HL-60 (cell line): ENCODE measurements at regions not wholly inside any gene's neighbourhood (a gene's known extent, or its start where the extent isn't known, plus 50 kb on each side); places are given as distances from the start of the nearest gene placed in this dataset.
"Not testable (repeated sequence)": the region's sequence is repeated elsewhere in the genome, so short reads cannot be mapped to it uniquely, and the experiment has no call there.

Experiments
- GABPA ChIP-seq: IDR thresholded peaks from 2 replicates; pipeline ENCODE4 v1.6.1; 2012; ENCODE audit warnings: low read depth
- POLR2AphosphoS5 ChIP-seq: IDR thresholded peaks from 2 replicates; pipeline ENCODE4 v1.6.1; 2012; ENCODE audit warnings: low read depth
- SPI1 ChIP-seq: IDR thresholded peaks from 2 replicates; pipeline ENCODE4 v1.6.1; 2012; ENCODE audit warnings: low read depth, mild to moderate bottlenecking, borderline replicate concordance
- TF ChIP-seq, protein P1 (sequence below): IDR thresholded peaks from one replicate; pipeline ENCODE4 v1.5.1; 2011; ENCODE audit warnings: low read length, control low read depth, inconsistent platforms; ENCODE audit not compliant: insufficient read depth
- TF ChIP-seq, protein P2 (sequence below): IDR thresholded peaks from 2 replicates; pipeline ENCODE4 v1.6.1; 2012; ENCODE audit warnings: low read depth; ENCODE audit not compliant: insufficient replicate concordance

DNA sequence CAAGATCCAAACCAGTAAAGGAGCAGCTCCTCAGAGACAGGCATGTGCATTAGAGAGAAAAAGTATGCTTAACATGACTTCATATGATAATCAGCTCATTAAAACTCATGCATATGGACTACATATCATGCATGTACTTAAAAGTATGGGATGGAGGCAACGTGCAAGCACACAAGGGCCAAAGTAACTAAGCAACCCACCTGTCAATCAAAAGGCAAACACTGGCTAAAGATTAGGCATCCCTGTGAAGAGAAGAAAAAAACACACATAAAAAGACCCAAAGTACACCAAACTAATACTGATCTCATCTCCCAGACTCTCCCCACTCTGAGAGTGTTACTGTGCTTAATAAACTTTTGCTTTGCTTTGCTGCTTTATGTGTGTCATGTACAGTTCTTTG is 61.2 kb downstream of the PPIAL4C start:
- TF ChIP-seq, protein P1, sequence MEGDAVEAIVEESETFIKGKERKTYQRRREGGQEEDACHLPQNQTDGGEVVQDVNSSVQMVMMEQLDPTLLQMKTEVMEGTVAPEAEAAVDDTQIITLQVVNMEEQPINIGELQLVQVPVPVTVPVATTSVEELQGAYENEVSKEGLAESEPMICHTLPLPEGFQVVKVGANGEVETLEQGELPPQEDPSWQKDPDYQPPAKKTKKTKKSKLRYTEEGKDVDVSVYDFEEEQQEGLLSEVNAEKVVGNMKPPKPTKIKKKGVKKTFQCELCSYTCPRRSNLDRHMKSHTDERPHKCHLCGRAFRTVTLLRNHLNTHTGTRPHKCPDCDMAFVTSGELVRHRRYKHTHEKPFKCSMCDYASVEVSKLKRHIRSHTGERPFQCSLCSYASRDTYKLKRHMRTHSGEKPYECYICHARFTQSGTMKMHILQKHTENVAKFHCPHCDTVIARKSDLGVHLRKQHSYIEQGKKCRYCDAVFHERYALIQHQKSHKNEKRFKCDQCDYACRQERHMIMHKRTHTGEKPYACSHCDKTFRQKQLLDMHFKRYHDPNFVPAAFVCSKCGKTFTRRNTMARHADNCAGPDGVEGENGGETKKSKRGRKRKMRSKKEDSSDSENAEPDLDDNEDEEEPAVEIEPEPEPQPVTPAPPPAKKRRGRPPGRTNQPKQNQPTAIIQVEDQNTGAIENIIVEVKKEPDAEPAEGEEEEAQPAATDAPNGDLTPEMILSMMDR = not testable (repeated sequence)
- TF ChIP-seq POLR2AphosphoS5, SPI1, GABPA: not testable (repeated sequence)
- TF ChIP-seq, protein P2, sequence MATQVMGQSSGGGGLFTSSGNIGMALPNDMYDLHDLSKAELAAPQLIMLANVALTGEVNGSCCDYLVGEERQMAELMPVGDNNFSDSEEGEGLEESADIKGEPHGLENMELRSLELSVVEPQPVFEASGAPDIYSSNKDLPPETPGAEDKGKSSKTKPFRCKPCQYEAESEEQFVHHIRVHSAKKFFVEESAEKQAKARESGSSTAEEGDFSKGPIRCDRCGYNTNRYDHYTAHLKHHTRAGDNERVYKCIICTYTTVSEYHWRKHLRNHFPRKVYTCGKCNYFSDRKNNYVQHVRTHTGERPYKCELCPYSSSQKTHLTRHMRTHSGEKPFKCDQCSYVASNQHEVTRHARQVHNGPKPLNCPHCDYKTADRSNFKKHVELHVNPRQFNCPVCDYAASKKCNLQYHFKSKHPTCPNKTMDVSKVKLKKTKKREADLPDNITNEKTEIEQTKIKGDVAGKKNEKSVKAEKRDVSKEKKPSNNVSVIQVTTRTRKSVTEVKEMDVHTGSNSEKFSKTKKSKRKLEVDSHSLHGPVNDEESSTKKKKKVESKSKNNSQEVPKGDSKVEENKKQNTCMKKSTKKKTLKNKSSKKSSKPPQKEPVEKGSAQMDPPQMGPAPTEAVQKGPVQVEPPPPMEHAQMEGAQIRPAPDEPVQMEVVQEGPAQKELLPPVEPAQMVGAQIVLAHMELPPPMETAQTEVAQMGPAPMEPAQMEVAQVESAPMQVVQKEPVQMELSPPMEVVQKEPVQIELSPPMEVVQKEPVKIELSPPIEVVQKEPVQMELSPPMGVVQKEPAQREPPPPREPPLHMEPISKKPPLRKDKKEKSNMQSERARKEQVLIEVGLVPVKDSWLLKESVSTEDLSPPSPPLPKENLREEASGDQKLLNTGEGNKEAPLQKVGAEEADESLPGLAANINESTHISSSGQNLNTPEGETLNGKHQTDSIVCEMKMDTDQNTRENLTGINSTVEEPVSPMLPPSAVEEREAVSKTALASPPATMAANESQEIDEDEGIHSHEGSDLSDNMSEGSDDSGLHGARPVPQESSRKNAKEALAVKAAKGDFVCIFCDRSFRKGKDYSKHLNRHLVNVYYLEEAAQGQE = not testable (repeated sequence)
